Progenitor cell of endocrine pancreas (in vitro differentiated cells): ENCODE measurements at regions not wholly inside any gene's neighbourhood (a gene's known extent, or its start where the extent isn't known, plus 50 kb on each side); places are given as distances from the start of the nearest gene placed in this dataset.

Experiments used
- DNase-seq: peaks from one replicate; pipeline ENCODE4 v3.0.0; 2021; ENCODE audit warnings: low spot score; ENCODE audit not compliant: unreplicated experiment
- H3K27ac Mint-ChIP-seq: 2 replicates; pipeline ENCODE4 v1.8.0; 2021; ENCODE audit warnings: mild to moderate bottlenecking, moderate library complexity, mixed read lengths
- H3K27me3 Mint-ChIP-seq: 2 replicates; pipeline ENCODE4 v1.8.0; 2021; ENCODE audit warnings: mixed read lengths
- H3K36me3 Mint-ChIP-seq: 2 replicates; pipeline ENCODE4 v1.8.0; 2022; ENCODE audit warnings: mixed read lengths; ENCODE audit not compliant: insufficient read depth
- H3K4me1 Mint-ChIP-seq: 2 replicates; pipeline ENCODE4 v1.8.0; 2021; ENCODE audit warnings: low read depth, mixed read lengths
- H3K4me3 Mint-ChIP-seq: 2 replicates; pipeline ENCODE4 v1.8.0; 2021; ENCODE audit warnings: low read depth, mild to moderate bottlenecking, moderate library complexity, mixed read lengths
- H3K9me3 Mint-ChIP-seq: 2 replicates; pipeline ENCODE4 v1.8.0; 2021; ENCODE audit warnings: low read depth, mixed read lengths
- CTCF ChIP-seq: fragments of 200-600 bp; sonication (generic); IDR thresholded peaks from one replicate; pipeline ENCODE4 v1.5.0; 2021; ENCODE audit warnings: antibody characterized with exemption, mild to moderate bottlenecking; ENCODE audit not compliant: unreplicated experiment

- Mint-ChIP-seq H3K36me3 (no peaks in the 10 kb centered on the region), H3K9me3 (peaks cover 18% of the 10 kb centered on the region), H3K4me1 (no peaks in the 10 kb centered on the region), H3K4me3 (no peak overlapping the region), H3K27ac (no peak overlapping the region), H3K27me3 (no peaks in the 10 kb centered on the region)
- no peak for TF ChIP-seq CTCF
- no peak for DNase-seq
These were observed 127.8 kb downstream of the TMEM26 start for GRCh38 chr10:61325223-61325960.

- no peak for TF ChIP-seq CTCF
- H3K36me3 Mint-ChIP-seq, result no peaks in the 10 kb centered on the region
- H3K27ac Mint-ChIP-seq, result no peak overlapping the region
- peaks cover 8% of the 10 kb centered on the region for H3K9me3 Mint-ChIP-seq
- H3K4me1 Mint-ChIP-seq, result no peaks in the 10 kb centered on the region
- H3K27me3 Mint-ChIP-seq, result no peaks in the 10 kb centered on the region
- H3K4me3 Mint-ChIP-seq, result no peak overlapping the region
- no peak for DNase-seq
These were observed 129.5 kb downstream of the TMEM26 start for GRCh38 chr10:61323726-61324125.

GRCh38 chr10:61321041-61321857 is 131.9 kb downstream of the TMEM26 start:
- H3K36me3 Mint-ChIP-seq, result no peaks in the 10 kb centered on the region
- no peaks in the 10 kb centered on the region for H3K27me3 Mint-ChIP-seq
- no peak for DNase-seq
- TF ChIP-seq CTCF, result no peak
- H3K9me3 Mint-ChIP-seq, result no peaks in the 10 kb centered on the region
- no peaks in the 10 kb centered on the region for H3K4me1 Mint-ChIP-seq
- no peak overlapping the region for H3K27ac Mint-ChIP-seq
- H3K4me3 Mint-ChIP-seq, result no peak overlapping the region

- H3K9me3 Mint-ChIP-seq, result no peaks in the 10 kb centered on the region
- no peak overlapping the region for H3K4me3 Mint-ChIP-seq
- no peaks in the 10 kb centered on the region for H3K27me3 Mint-ChIP-seq
- DNase-seq, result no peak
- no peaks in the 10 kb centered on the region for H3K36me3 Mint-ChIP-seq
- H3K4me1 Mint-ChIP-seq, result no peaks in the 10 kb centered on the region
- TF ChIP-seq CTCF, result no peak
- H3K27ac Mint-ChIP-seq, result no peak overlapping the region
These were observed 133.0 kb downstream of the TMEM26 start for GRCh38 chr10:61320257-61320587.

- Mint-ChIP-seq H3K4me3 (no peak overlapping the region), H3K9me3 (no peaks in the 10 kb centered on the region), H3K4me1 (no peaks in the 10 kb centered on the region), H3K27me3 (no peaks in the 10 kb centered on the region), H3K36me3 (no peaks in the 10 kb centered on the region), H3K27ac (no peak overlapping the region)
- no peak for DNase-seq
- TF ChIP-seq CTCF, result no peak
These were observed 133.6 kb downstream of the TMEM26 start for GRCh38 chr10:61319386-61320256.
